Loucy (cell line): ENCODE measurements at regions not wholly inside any gene's neighbourhood (a gene's known extent, or its start where the extent isn't known, plus 50 kb on each side); places are given as distances from the start of the nearest gene placed in this dataset.

ENCODE experiments used
- H2AFZ ChIP-seq: fragments of 200-600 bp; sonication (generic); 2 replicates; pipeline ENCODE4 v1.6.0; 2016; ENCODE audit warnings: antibody characterized with exemption, mild to moderate bottlenecking, low read length, moderate library complexity
- H3F3A ChIP-seq: fragments of 200-600 bp; 2 replicates; pipeline ENCODE4 v1.6.0; 2016; ENCODE audit warnings: antibody characterized with exemption, low read depth, mild to moderate bottlenecking
- H3K27me3 ChIP-seq: fragments of 200-600 bp; sonication (generic); 2 replicates; pipeline ENCODE4 v1.6.1; 2014; ENCODE audit warnings: low read length, mild to moderate bottlenecking; ENCODE audit not compliant: insufficient read depth, poor library complexity, severe bottlenecking
- H3K36me3 ChIP-seq: fragments of 200-600 bp; sonication (generic); 2 replicates; pipeline ENCODE4 v1.6.1; 2016; ENCODE audit warnings: low read length; ENCODE audit not compliant: insufficient read depth
- H3K4me1 ChIP-seq: fragments of 200-600 bp; sonication (generic); 2 replicates; pipeline ENCODE4 v1.5.1; 2014; ENCODE audit warnings: low read length, mild to moderate bottlenecking; ENCODE audit not compliant: insufficient read depth, poor library complexity, severe bottlenecking
- H3K4me2 ChIP-seq: fragments of 200-600 bp; sonication (generic); 2 replicates; pipeline ENCODE4 v1.6.0; 2014; ENCODE audit warnings: antibody characterized with exemption, low read length, low read depth, mild to moderate bottlenecking; ENCODE audit not compliant: poor library complexity, severe bottlenecking
- H3K4me3 ChIP-seq: fragments of 200-600 bp; sonication (generic); 2 replicates; pipeline ENCODE4 v1.5.1; 2014; ENCODE audit warnings: low read length, mild to moderate bottlenecking, mixed read lengths; ENCODE audit not compliant: poor library complexity, severe bottlenecking
- H3K79me2 ChIP-seq: fragments of 200-600 bp; sonication (generic); 2 replicates; pipeline ENCODE4 v1.6.1; 2014; ENCODE audit warnings: low read length; ENCODE audit not compliant: insufficient read depth
- H3K9ac ChIP-seq: fragments of 200-600 bp; sonication (generic); 2 replicates; pipeline ENCODE4 v1.6.0; 2014; ENCODE audit warnings: mild to moderate bottlenecking, low read depth, low read length, moderate library complexity; ENCODE audit not compliant: poor library complexity, severe bottlenecking
- H3K9me2 ChIP-seq: fragments of 200-600 bp; sonication (generic); replicated peaks from 2 replicates; pipeline ENCODE4 v1.6.1; 2016; ENCODE audit warnings: low read depth, low read length, mixed read lengths
- H3K9me3 ChIP-seq: fragments of 200-600 bp; sonication (generic); 2 replicates; pipeline ENCODE4 v1.6.1; 2014; ENCODE audit warnings: mild to moderate bottlenecking, antibody characterized with exemption, low read length, low read depth; ENCODE audit not compliant: insufficient read depth
- H4K20me1 ChIP-seq: fragments of 200-600 bp; sonication (generic); 2 replicates; pipeline ENCODE4 v1.6.0; 2014; ENCODE audit warnings: antibody characterized with exemption, low read length, mild to moderate bottlenecking; ENCODE audit not compliant: insufficient read depth, poor library complexity, severe bottlenecking
- CTCF ChIP-seq: fragments of 200-600 bp; sonication (generic); conservative IDR thresholded peaks from 2 replicates; pipeline ENCODE4 v1.5.1; 2014; ENCODE audit warnings: mild to moderate bottlenecking, antibody characterized with exemption, low read length
- EZH2phosphoT487 ChIP-seq: fragments of 200-600 bp; IDR thresholded peaks from 2 replicates; pipeline ENCODE4 v1.6.1; 2018; ENCODE audit warnings: antibody characterized with exemption, mild to moderate bottlenecking, moderate library complexity, borderline replicate concordance

GRCh38 chrX:46247456-46247855, 297.8 kb downstream of the ZNF674 start:
- H3F3A ChIP-seq, result no peaks in the 10 kb centered on the region
- H3K4me1 ChIP-seq, result no peaks in the 10 kb centered on the region
- no peak overlapping the region for H3K9ac ChIP-seq
- no peaks in the 10 kb centered on the region for H3K36me3 ChIP-seq
- no peak for TF ChIP-seq CTCF
- TF ChIP-seq EZH2phosphoT487, result no peak
- no peaks in the 10 kb centered on the region for H4K20me1 ChIP-seq
- no peak overlapping the region for H3K4me3 ChIP-seq
- H2AFZ ChIP-seq, result no peak overlapping the region
- H3K4me2 ChIP-seq, result no peak overlapping the region
- H3K79me2 ChIP-seq, result no peaks in the 10 kb centered on the region
- H3K9me3 ChIP-seq, result no peaks in the 10 kb centered on the region
- H3K27me3 ChIP-seq, result no peaks in the 10 kb centered on the region
- H3K9me2 ChIP-seq, result no peaks in the 10 kb centered on the region

- no peak for TF ChIP-seq CTCF
- TF ChIP-seq EZH2phosphoT487, result no peak
- Histone ChIP-seq H3K27me3 (no peaks in the 10 kb centered on the region), H3K9ac (no peak overlapping the region), H3K9me3 (no peaks in the 10 kb centered on the region), H3K4me3 (no peak overlapping the region), H3K4me1 (no peaks in the 10 kb centered on the region), H3K4me2 (no peak overlapping the region), H2AFZ (no peak overlapping the region), H3K36me3 (no peaks in the 10 kb centered on the region), H3K79me2 (no peaks in the 10 kb centered on the region), H3K9me2 (no peaks in the 10 kb centered on the region), H4K20me1 (no peaks in the 10 kb centered on the region), H3F3A (no peaks in the 10 kb centered on the region)
These were observed 300.8 kb downstream of the ZNF674 start for GRCh38 chrX:46244451-46244850.

GRCh38 chrX:46236411-46236810, 308.8 kb downstream of the ZNF674 start:
- H3K27me3 ChIP-seq, result no peaks in the 10 kb centered on the region
- H3K9me3 ChIP-seq, result no peaks in the 10 kb centered on the region
- H3K9ac ChIP-seq, result no peak overlapping the region
- no peaks in the 10 kb centered on the region for H3K9me2 ChIP-seq
- no peaks in the 10 kb centered on the region for H4K20me1 ChIP-seq
- no peak overlapping the region for H2AFZ ChIP-seq
- H3F3A ChIP-seq, result no peaks in the 10 kb centered on the region
- TF ChIP-seq EZH2phosphoT487, result no peak
- TF ChIP-seq CTCF, result no peak
- no peaks in the 10 kb centered on the region for H3K36me3 ChIP-seq
- no peaks in the 10 kb centered on the region for H3K79me2 ChIP-seq
- H3K4me1 ChIP-seq, result no peaks in the 10 kb centered on the region
- H3K4me2 ChIP-seq, result no peak overlapping the region
- no peak overlapping the region for H3K4me3 ChIP-seq
